ENCODE measurements at regions not wholly inside any gene's neighbourhood (a gene's known extent, or its start where the extent isn't known, plus 50 kb on each side); places are given as distances from the start of the nearest gene placed in this dataset.

DNA sequence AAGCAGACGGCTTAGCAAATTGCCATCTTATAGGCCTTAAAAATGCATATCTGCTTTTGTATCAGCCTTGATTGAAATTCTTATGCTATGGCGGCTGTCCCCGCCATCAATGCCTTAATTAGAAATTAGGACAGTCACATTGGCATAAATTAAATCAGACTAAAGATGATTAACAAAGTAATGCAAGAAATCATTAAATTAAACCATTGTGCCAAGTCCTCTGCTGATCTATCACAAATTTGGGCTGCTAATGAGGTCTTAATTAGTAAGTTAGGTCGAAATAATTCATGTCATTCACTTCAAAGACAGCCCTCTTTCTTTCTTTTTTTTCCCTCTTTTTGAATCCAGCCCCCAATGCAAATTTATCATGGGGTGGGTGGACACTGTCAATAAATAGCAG, 159.3 kb downstream of the MIAT start:
- ATAC-seq (ENCODE audit: low FRiP score) (no peak), DNase-seq (ENCODE audit: low spot score) (no peak)
- TF ChIP-seq, protein P1, sequence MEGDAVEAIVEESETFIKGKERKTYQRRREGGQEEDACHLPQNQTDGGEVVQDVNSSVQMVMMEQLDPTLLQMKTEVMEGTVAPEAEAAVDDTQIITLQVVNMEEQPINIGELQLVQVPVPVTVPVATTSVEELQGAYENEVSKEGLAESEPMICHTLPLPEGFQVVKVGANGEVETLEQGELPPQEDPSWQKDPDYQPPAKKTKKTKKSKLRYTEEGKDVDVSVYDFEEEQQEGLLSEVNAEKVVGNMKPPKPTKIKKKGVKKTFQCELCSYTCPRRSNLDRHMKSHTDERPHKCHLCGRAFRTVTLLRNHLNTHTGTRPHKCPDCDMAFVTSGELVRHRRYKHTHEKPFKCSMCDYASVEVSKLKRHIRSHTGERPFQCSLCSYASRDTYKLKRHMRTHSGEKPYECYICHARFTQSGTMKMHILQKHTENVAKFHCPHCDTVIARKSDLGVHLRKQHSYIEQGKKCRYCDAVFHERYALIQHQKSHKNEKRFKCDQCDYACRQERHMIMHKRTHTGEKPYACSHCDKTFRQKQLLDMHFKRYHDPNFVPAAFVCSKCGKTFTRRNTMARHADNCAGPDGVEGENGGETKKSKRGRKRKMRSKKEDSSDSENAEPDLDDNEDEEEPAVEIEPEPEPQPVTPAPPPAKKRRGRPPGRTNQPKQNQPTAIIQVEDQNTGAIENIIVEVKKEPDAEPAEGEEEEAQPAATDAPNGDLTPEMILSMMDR (IDR thresholded peaks at IDR 0.05) = no peak

DNA sequence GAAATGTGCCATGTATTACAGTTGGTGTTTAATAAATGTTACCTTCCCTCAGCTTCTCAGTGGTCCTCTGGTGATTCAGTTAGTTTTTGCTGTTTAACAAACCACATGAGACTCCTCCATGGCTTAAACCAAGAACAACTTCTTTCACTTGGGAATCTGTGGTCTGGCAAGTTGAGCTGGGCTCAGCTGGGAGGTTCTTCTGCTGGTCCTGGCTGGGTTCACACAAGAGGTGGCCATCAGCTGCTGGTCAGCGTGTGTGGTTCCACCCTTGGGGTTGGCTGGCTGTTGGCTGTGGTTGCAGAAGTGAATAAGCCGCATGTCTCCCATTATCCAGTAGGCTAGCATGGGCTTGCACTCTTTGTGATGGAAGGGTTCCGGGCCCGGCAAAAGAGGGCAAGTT, 160.5 kb downstream of the MIAT start:
- ATAC-seq (ENCODE audit: low FRiP score) (no peak), DNase-seq (ENCODE audit: low spot score) (no peak)
- TF ChIP-seq, protein P1 (IDR thresholded peaks at IDR 0.05) = no peak

DNA sequence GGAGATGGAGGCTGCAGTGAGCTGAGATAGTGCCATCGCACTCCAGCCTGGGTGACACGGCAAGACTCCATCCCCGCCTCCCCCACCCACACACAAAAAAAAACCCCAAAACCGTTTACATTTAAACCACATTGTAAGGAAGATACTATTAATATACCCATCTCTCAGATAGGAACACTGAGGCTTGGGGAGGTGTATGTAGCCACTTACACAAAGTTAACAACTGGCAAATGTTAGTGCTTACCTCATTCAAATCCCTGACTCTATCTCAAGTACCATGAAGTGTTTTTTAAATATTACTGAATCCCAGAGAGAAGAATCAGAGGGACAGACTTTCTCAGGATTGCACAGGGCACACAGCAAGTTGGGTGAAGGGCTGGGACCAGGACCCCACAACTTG, 164.5 kb downstream of the MIAT start:
- DNase-seq (ENCODE audit: low spot score) = no peak
- no peak for ATAC-seq (ENCODE audit: low FRiP score)
- TF ChIP-seq, protein P1 (IDR thresholded peaks at IDR 0.05) = no peak

DNA sequence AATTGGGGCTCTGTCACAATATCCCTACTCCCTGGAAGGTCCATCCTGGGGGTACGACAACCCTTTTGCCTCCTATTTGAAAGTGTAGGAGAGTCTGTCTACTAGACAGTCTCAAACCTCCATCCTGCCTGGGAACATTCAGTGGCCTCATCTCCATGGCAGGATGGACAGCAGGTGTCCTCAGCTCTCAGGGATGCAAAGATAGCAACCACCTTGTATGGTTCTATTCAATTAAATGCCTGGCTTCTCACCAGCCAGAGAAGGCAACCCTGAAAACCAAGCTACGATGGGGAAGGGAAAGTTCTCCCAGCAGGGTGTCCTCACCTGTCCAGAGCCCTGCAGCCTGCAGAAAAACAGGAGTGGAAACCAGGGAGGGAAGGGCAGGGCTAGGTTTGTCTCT, 164.9 kb downstream of the MIAT start:
- TF ChIP-seq, protein P1 (IDR thresholded peaks at IDR 0.05) = no peak
- no peak for ATAC-seq (ENCODE audit: low FRiP score)
- no peak for DNase-seq (ENCODE audit: low spot score)

DNA sequence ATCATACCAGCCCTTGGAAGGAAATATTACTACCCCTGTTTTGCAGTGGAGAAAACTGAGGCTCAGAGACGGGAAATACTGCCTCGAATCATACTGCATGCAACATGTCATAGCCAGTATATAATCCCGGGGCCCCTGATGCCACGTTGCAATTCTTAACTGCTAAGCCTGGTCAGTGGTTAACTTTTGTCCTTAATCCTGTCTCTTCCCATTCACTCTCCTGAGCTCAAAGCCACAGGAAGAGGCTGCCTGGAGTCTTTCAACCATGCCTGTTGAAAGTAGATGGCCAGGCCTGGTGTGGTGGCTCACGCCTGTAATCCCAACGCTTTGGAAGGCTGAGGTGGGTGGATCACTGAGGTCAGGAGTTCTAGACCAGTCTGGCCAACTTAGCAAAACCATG, 166.6 kb downstream of the MIAT start:
- TF ChIP-seq, protein P1 (IDR thresholded peaks at IDR 0.05) = no peak
- ATAC-seq (ENCODE audit: low FRiP score) (no peak), DNase-seq (ENCODE audit: low spot score) (no peak)

DNA sequence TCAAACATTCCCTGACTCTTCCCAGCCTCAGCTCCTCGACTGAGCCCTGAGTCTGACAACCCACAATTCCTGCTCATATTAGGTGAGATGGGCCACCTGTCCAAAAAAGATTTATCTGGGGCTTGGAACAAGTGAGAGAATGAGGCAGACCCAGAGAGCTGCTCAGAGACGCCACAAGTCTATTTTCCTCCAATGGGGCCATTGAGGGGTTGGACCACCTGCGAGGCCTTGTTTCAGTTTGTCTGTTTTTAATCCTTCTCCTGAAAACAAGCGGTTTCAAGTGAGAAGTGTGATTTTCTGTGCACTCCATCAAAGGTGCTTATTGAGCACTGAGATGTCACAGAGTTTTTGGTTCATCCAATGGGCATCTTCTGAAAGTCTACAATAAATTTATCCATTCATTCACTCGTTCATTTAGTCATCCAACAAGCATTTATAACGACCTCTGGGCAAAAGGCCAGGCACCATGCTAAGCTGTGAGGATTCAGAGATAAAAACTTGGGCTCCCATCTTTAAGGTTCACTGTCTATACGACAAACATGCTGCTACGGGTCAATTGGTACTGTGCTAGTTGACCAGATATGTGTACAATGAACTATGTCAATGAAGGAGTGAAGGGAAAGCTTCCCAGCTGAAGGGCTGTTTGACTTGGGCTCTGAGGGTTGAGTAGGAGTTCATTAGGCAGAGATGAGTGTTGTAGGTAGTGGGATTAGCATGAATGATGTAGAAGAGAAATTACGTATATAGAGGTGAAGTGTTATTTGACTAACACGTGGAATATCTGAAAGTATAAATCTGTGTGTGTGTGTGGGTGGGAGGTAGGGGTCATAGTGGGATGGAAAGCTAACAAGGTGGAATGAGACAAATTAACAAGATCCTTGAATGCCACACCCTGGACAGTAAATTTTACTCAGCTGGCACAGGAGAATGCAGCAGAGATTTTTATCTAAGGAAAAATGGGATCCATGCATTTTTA, 168.9 kb downstream of the MIAT start:
- no peak for DNase-seq (ENCODE audit: low spot score)
- TF ChIP-seq, protein P1 (IDR thresholded peaks at IDR 0.05) = no peak
- no peak for ATAC-seq (ENCODE audit: low FRiP score)

DNA sequence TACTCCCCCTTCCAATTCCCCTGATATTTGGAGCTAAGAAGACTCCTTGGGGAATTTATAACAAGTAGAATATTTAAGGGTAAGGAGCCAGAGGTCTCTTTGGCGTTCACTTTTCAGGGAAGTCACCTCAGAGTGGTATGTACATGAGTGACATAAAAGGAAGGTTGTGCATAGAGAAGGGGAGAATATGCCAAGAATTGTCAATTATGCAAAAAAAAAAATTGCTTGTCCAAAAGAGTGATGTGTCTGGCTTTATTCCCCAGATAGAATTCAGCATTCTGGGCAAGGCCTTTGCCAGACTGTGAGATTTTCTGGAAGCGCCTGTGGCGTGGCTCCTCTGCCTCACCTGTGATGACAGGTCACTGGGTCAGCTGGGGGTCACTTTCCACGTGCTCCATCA, 170.2 kb downstream of the MIAT start:
- ATAC-seq (ENCODE audit: low FRiP score) (no peak), DNase-seq (ENCODE audit: low spot score) (no peak)
- TF ChIP-seq, protein P1 (IDR thresholded peaks at IDR 0.05) = no peak
